Epithelial cell of esophagus (primary cell): ENCODE measurements at regions not wholly inside any gene's neighbourhood (a gene's known extent, or its start where the extent isn't known, plus 50 kb on each side); places are given as distances from the start of the nearest gene placed in this dataset.

Experiments used
- DNase-seq: peaks from one replicate; pipeline ENCODE4 v3.0.0; 2010; ENCODE audit warnings: low read depth
- H3K4me3 ChIP-seq: 2 replicates; pipeline ENCODE4 v1.5.1; 2011; ENCODE audit warnings: mild to moderate bottlenecking, low read length, control low read depth
- TF ChIP-seq, protein P1 (sequence below): IDR thresholded peaks from 2 replicates; pipeline ENCODE4 v1.5.1; 2011; ENCODE audit warnings: low read depth, mild to moderate bottlenecking, low read length, control low read depth, inconsistent platforms; ENCODE audit not compliant: insufficient read depth; ENCODE audit errors: missing control alignments

DNA sequence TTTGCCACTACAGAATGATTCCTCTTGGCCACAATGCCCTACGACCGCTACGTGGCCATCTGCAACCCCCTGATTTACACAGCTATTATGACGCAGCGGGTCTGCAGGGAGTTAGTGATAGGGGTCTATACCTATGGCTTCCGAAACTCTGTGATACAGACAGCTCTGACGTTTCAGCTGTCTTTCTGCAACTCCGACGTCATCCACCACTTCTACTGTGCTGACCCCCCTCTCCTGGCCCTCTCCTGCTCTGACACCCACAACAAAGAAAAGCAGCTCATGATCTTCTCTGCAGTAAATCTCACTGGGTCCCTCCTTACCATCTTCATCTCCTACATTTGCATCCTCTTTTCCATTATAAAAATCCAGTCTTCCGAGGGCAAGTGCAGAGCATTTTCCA, 52.3 kb upstream of the OR5P2 start:
- no peak overlapping the region for H3K4me3 ChIP-seq
- DNase-seq = no peak
- TF ChIP-seq, protein P1, sequence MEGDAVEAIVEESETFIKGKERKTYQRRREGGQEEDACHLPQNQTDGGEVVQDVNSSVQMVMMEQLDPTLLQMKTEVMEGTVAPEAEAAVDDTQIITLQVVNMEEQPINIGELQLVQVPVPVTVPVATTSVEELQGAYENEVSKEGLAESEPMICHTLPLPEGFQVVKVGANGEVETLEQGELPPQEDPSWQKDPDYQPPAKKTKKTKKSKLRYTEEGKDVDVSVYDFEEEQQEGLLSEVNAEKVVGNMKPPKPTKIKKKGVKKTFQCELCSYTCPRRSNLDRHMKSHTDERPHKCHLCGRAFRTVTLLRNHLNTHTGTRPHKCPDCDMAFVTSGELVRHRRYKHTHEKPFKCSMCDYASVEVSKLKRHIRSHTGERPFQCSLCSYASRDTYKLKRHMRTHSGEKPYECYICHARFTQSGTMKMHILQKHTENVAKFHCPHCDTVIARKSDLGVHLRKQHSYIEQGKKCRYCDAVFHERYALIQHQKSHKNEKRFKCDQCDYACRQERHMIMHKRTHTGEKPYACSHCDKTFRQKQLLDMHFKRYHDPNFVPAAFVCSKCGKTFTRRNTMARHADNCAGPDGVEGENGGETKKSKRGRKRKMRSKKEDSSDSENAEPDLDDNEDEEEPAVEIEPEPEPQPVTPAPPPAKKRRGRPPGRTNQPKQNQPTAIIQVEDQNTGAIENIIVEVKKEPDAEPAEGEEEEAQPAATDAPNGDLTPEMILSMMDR = no peak
